Stimulated activated naive CD8-positive, alpha-beta T cell treated with anti-CD3 and anti-CD28 coated beads, Interleukin-15, amount 100 ng/mL, for 72 hours (primary cell): ENCODE measurements at regions not wholly inside any gene's neighbourhood (a gene's known extent, or its start where the extent isn't known, plus 50 kb on each side); places are given as distances from the start of the nearest gene placed in this dataset.
A peak's percentile ranks its signal among the peaks of the same experiment; 100 is the strongest.

ENCODE experiments used
- ATAC-seq: fragments of 150-1000 bp; cut with Tn5 transposase; 2 replicates; pipeline ENCODE4 v1.10.0; 2021; ENCODE audit warnings: mild to moderate bottlenecking, moderate library complexity
- DNase-seq, 2 donors: peaks; one replicate each; pipeline ENCODE4 v3.0.0; 2021 to 2022
- H3K27ac Mint-ChIP-seq, 2 donors: one replicate each; pipeline ENCODE4 v1.8.0; 2022; ENCODE audit warnings: mild to moderate bottlenecking in 2 of 2, mixed read lengths in 2 of 2, moderate library complexity in 2 of 2
- H3K27me3 Mint-ChIP-seq: one replicate; pipeline ENCODE4 v1.8.0; 2022; ENCODE audit warnings: mixed read lengths
- H3K4me1 Mint-ChIP-seq: one replicate; pipeline ENCODE4 v1.8.0; 2022; ENCODE audit warnings: mild to moderate bottlenecking, mixed read lengths
- H3K4me3 Mint-ChIP-seq, 2 donors: one replicate each; pipeline ENCODE4 v1.8.0; 2022; ENCODE audit warnings: mild to moderate bottlenecking in 2 of 2, mixed read lengths in 2 of 2, moderate library complexity in 1 of 2
- H3K9me3 Mint-ChIP-seq, 2 donors: one replicate each; pipeline ENCODE4 v1.8.0; 2022; ENCODE audit warnings: mixed read lengths in 2 of 2

DNA sequence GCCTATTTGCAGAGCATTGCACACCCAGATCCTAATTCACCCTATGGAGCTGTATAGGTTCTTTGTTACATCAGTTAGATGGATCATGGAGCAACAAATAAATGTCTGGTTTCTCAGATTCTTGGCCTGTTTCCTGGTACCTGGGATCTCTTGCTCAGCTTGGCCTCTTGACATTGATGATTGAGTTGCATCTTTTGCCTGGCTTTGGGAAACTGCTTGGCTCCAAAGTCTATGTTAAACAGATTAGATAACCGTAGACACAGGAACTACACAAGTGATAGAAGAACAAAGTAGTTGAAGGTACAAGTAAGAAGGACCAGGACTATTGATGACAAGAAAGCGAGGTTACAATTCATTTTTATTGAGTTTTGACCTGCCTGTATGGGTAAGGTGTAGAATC, 77.3 kb downstream of the TMEM100 start:
- H3K9me3 Mint-ChIP-seq: no peaks in the 10 kb centered on the region
- DNase-seq (no peak), ATAC-seq (no peak)
- H3K4me1 Mint-ChIP-seq: no peaks in the 10 kb centered on the region
- no peak overlapping the region for H3K4me3 Mint-ChIP-seq
- H3K27me3 Mint-ChIP-seq: peaks cover 52% of the 10 kb centered on the region
- H3K27ac Mint-ChIP-seq: no peak overlapping the region

DNA sequence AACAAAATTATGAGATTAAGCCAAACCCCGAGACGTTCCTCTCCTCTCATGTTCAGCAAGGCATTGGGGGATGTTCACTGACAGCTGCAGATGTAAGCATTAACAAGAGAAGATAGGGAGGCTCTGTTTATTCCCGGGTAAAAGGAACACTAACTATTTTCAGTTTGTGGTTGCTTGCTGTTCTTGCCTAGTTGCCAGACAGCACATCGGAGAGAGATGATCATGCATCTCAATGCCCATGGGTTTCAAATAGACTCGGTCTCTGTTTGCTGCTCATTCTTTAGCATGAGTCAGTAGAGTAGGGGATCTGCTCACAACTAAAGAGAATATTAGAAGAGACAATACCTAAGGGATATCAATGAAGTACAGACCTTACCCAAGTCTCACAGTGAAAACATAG, 78.3 kb downstream of the TMEM100 start:
- H3K4me3 Mint-ChIP-seq: no peak overlapping the region
- peaks cover 42% of the 10 kb centered on the region for H3K27me3 Mint-ChIP-seq
- DNase-seq: no peak
- H3K4me1 Mint-ChIP-seq: no peaks in the 10 kb centered on the region
- no peaks in the 10 kb centered on the region for H3K9me3 Mint-ChIP-seq
- ATAC-seq: no peak
- H3K27ac Mint-ChIP-seq: no peak overlapping the region

DNA sequence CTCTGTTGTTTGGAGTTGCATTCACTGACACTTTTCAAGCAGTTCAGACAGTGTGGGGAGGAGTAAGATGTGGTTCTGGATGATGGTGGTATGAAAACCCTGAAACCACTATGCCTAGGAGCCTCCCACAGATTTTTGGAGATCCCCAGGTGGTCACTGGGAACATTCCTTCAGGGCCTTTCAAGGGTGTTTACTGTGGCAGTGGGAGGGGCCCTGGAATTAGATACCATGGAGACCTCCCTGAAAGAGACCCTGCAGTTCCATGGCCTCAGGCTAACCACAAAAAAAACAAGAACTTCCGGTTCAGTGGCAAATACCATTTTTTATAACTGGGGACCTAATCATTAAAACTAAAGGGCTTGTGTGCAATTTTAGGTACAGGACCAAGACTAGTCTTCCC, 79.9 kb downstream of the TMEM100 start:
- Mint-ChIP-seq H3K27ac (no peak overlapping the region), H3K4me3 (no peak overlapping the region), H3K9me3 (no peaks in the 10 kb centered on the region), H3K27me3 (peaks cover 27% of the 10 kb centered on the region), H3K4me1 (no peaks in the 10 kb centered on the region)
- no peak for DNase-seq
- no peak for ATAC-seq

DNA sequence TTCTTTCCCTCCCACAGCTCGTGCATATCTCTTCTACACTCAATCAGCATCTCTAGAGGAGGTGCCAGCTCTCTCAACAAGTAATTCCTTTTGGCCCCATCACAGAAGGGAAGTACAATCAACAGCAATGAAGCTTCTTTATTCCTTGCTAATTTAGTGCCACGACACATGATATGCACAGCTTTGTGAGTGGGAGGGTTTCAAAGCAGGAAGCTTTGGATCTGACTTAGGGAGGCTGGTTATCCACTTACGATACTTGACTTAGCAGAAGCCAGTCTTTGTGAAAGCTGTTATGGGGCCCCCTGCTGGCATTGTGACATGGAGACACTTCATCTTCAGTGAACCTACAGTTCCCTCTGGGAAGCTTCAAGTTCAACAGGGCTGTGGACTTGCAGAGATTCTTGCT, 81.0 kb downstream of the TMEM100 start:
- H3K9me3 Mint-ChIP-seq: no peaks in the 10 kb centered on the region
- peaks cover 21% of the 10 kb centered on the region for H3K27me3 Mint-ChIP-seq
- H3K27ac Mint-ChIP-seq: no peak overlapping the region
- DNase-seq: peak in 1 of 2 donors; percentile 11
- H3K4me3 Mint-ChIP-seq: no peak overlapping the region
- ATAC-seq: no peak
- H3K4me1 Mint-ChIP-seq: no peaks in the 10 kb centered on the region

DNA sequence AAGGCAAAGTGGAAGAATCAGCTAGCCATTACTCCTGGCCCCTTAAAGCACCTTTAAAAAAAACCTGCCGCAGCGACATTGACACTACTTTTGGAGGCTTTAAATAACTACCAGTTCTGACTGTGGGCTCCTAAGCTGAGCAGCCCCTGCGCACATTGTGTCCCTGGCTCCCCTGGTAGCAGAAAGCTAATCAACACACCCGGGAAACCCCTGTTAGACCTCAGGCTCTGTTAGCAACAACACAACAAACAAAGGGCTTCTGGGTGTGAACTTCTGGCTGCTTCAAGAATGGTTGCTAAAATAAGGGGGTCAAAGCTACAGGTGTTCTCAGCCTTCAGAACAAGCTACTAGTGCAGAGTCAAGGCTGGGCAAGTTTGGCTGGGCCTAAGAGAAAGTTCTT, 83.6 kb downstream of the TMEM100 start:
- Mint-ChIP-seq H3K27ac (no peak overlapping the region), H3K9me3 (no peaks in the 10 kb centered on the region), H3K27me3 (peaks cover 20% of the 10 kb centered on the region)

DNA sequence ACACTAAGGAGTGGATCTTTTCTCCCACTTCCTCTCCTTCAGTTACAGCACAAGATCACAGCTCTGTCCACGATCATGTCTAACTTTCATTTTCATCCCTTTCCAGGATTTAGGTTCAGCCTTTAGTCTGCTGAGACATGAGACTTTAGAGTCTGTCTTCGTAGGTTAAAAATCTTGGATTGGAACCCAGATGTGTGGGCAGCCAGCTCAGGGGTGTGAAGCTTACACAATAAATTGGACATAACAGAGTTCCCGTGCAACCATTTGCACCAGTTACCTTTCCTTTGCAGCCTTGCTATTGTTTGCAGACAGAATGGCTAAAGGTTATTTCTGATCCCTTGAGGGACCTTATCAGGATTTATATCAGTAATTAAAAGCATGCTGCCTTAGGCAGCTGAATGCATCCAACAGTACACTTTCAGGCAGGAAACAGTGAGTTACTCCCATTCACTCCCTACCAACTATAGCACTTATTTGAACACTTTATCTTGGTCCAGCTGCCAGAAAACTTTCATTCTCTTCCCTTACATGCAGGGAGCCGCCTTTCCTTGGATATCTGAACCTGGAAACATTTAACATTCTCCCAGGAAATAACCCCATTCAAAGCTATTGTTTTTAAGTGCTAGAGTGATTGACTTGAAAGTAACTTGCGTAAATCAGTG, 87.3 kb downstream of the TMEM100 start:
- H3K4me3 Mint-ChIP-seq: no peak overlapping the region
- H3K4me1 Mint-ChIP-seq: no peaks in the 10 kb centered on the region
- ATAC-seq: no peak
- no peak for DNase-seq
- H3K27ac Mint-ChIP-seq: no peak overlapping the region
- H3K9me3 Mint-ChIP-seq: no peaks in the 10 kb centered on the region
- H3K27me3 Mint-ChIP-seq: peaks cover 20% of the 10 kb centered on the region

More for the DNA sequence above, 83.6 kb downstream of the TMEM100 start:
- Mint-ChIP-seq H3K4me1 (no peaks in the 10 kb centered on the region), H3K4me3 (no peak overlapping the region)
- DNase-seq (no peak), ATAC-seq (no peak)

DNA sequence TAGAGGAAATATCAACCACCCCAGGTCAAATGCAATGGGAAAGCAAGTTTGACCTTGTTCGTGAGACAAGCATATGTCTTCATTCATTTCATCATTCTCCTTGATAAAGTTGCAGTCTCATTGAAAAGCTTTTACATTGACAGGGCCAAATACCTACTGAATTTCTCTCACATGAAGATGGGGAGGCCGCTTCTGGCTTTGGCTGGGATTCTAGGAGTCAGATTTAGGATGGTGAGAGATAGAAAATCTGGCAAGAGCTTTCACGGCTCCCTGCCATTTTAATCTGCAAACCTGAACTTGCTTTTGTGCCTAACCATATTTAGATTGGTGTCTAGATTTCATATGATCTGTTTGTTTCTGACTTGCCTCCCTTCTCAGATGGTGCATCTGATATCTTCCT, 88.0 kb downstream of the TMEM100 start:
- Mint-ChIP-seq H3K4me1 (no peaks in the 10 kb centered on the region), H3K27ac (no peak overlapping the region), H3K27me3 (peaks cover 21% of the 10 kb centered on the region), H3K9me3 (no peaks in the 10 kb centered on the region), H3K4me3 (no peak overlapping the region)
- DNase-seq (no peak), ATAC-seq (no peak)

DNA sequence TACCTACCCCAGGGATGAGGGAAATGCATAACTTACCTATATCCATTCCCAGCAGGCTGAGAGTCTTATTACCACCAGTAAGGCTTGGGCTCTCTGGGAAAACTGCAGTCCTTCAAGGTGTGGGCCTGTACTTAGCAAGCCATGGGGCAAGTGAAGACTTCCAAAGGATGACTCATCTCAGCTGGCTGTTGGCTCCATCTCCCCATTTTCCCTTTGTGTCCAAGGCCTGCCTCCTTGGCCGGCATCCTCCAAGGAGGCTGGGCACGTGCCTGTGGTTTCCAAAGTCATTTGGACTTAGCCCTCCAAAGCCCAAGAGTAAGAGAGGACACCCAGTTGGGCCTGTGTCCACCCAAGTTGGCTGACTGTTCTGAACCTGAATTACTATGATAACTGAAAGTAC, 89.8 kb downstream of the TMEM100 start:
- H3K27ac Mint-ChIP-seq: no peak overlapping the region
- peaks cover 21% of the 10 kb centered on the region for H3K27me3 Mint-ChIP-seq
- no peaks in the 10 kb centered on the region for H3K9me3 Mint-ChIP-seq
- H3K4me3 Mint-ChIP-seq: no peak overlapping the region
- H3K4me1 Mint-ChIP-seq: no peaks in the 10 kb centered on the region
- ATAC-seq: no peak
- no peak for DNase-seq

DNA sequence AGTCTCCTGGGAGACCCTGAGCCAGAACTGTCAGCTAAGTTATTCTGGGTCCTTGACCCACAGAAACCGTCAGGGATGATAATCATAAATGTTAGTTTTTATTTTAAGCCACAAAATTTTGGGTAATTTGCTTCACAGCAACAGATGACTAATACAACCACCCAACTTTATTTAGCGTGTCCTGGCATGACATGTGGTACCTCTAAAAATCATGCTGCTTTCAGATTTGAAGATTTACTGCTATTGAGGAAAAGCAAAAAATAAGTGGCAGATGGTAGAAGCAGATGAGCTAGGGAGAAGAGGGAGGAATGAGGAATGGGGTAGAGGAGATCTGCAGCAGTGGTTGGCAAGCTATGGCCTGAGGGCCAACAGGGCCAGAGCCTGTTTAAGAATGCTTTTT, 90.4 kb downstream of the TMEM100 start:
- no peak overlapping the region for H3K4me3 Mint-ChIP-seq
- peaks cover 21% of the 10 kb centered on the region for H3K27me3 Mint-ChIP-seq
- H3K27ac Mint-ChIP-seq: no peak overlapping the region
- DNase-seq: no peak
- no peaks in the 10 kb centered on the region for H3K4me1 Mint-ChIP-seq
- H3K9me3 Mint-ChIP-seq: no peaks in the 10 kb centered on the region
- no peak for ATAC-seq

DNA sequence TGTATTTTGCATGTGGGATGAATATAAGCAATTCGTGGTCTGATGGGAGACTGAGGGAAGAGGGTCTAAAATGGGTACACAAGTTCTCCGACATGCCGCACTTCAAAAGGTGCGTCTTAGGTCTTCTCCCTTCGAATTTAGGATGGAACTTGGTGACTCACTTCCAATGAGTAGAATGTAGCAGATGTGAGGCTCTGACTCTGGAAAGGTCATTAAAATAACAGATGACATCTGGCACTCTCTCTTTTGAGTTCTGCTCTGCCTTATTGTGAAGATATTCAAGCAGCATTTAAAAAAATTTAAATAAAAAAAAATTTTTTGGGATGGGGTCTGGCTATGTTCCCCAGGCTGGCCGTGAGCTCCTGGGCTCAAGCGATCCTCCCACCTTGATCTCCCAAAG, 92.7 kb downstream of the TMEM100 start:
- no peak overlapping the region for H3K27ac Mint-ChIP-seq
- no peak overlapping the region for H3K4me3 Mint-ChIP-seq
- ATAC-seq (no peak), DNase-seq (no peak)
- H3K4me1 Mint-ChIP-seq: peaks cover 4% of the 10 kb centered on the region
- peaks cover 13% of the 10 kb centered on the region for H3K27me3 Mint-ChIP-seq
- H3K9me3 Mint-ChIP-seq: no peaks in the 10 kb centered on the region

DNA sequence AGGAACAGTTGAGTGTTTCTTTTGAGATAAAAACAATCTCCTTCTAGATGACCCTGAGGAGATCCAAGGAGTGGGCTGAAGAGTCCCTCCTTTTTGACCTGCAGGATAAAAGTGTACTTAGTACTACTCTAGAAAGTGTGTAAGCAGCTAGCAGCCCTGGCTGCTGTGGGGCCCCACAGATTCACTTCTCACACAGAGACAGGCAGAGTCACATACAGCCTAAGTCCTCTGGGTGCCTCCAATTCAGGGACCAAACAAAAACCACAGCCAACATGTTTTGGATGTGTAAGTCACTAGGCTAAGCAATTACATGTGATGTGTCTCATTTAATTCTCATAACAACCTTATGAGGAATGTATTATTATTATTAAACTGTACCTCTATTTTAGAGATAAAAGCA, 97.1 kb downstream of the TMEM100 start:
- no peaks in the 10 kb centered on the region for H3K9me3 Mint-ChIP-seq
- H3K4me3 Mint-ChIP-seq: no peak overlapping the region
- no peak for ATAC-seq
- peaks cover 4% of the 10 kb centered on the region for H3K4me1 Mint-ChIP-seq
- no peak for DNase-seq
- peaks cover 38% of the 10 kb centered on the region for H3K27me3 Mint-ChIP-seq
- H3K27ac Mint-ChIP-seq: no peak overlapping the region

DNA sequence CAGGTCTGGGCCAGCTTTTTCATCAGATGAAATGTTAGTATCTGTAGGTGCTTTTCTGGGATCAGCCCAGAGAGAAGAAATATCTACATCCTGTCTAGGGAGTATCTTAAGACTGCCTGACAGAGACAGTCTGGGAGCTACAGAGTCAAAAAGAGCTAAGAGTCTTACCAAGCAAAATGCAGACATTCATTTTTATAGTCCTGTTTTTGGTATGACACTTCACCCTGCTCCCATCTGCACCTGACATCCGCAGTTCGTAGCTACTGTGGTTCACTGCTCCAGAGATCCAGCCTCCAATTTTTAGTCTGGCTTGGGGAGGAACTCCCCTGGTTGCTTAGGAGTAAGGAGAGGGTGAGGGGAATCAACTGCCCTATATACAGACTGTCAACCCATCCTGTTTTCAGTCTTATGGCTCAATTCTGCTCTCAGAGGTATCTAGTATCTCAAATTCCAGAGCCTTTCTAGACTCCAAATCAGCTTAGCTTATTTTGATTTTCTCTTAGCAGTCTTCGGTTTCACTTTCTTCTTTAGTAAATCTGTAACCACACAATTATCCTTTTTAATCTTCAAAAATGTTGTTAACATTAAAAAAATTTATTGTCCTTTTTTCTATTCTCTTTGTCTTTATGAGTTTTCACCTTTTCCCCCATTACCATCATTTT, 97.8 kb downstream of the TMEM100 start:
- DNase-seq (no peak), ATAC-seq (no peak)
- Mint-ChIP-seq H3K27ac (no peak overlapping the region), H3K27me3 (peaks cover 40% of the 10 kb centered on the region), H3K9me3 (no peaks in the 10 kb centered on the region), H3K4me3 (no peak overlapping the region), H3K4me1 (peaks cover 4% of the 10 kb centered on the region)

DNA sequence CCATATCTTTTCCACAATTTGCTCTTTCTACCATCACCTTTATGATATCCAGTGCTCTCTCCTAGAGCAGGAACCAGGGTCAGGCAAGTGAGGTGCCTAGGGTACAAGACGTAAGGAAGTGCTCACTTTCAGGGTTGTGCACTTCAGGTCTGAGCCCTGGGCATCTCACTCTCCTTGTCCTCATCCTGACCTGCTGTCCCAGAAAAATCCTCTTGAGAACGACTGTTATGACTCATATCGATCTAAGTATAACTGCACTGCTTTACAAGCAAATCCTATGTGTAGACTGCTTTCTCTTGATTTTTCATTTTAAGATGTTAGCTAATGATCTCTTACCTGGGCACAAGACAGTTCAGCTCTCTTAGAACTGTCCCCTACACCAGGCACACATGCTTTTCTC, 100.1 kb downstream of the TMEM100 start:
- DNase-seq (no peak), ATAC-seq (no peak)
- peaks cover 60% of the 10 kb centered on the region for H3K27me3 Mint-ChIP-seq
- H3K9me3 Mint-ChIP-seq: no peaks in the 10 kb centered on the region
- no peak overlapping the region for H3K27ac Mint-ChIP-seq
- peaks cover 4% of the 10 kb centered on the region for H3K4me1 Mint-ChIP-seq
- H3K4me3 Mint-ChIP-seq: no peak overlapping the region

DNA sequence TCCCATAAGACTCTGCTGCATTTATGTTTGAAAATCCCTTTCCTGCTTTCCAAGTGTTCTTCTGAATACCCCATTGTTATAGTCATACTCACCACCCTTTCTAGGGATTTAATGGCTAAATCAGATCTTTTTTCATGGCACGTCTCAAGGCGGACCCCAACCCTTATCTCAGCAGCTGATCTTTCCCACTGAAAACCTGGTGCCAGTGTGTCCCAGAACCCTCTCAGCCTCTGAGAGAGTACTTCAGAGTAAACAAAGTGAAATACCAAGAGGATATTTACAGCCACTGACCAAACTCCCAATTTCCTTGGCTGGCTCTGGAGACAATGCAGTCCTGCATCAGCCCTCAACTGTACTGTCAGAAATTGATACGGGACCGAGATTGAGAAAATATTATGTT, 101.7 kb downstream of the TMEM100 start:
- ATAC-seq (no peak), DNase-seq (no peak)
- no peaks in the 10 kb centered on the region for H3K9me3 Mint-ChIP-seq
- H3K4me3 Mint-ChIP-seq: no peak overlapping the region
- H3K27me3 Mint-ChIP-seq: peaks cover 65% of the 10 kb centered on the region
- H3K4me1 Mint-ChIP-seq: peaks cover 4% of the 10 kb centered on the region
- H3K27ac Mint-ChIP-seq: no peak overlapping the region

DNA sequence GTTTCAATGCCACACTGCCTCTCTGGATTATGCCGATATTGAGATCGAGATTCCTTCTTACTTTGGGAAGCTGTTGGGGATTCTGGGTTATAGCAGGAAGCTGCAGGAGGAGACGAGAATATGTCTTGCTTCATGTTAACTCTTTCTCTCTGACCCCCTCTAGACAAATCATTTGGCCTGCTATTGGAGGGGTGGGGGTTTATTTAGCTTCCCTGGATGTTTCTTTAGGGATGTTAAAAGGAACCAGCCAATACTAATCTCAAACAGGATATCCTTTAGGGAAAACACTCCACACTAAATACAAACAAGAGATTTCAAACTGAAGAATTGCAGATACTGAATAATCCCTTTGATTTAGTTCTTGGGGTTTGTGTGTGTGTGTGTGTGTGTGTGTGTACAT, 102.6 kb downstream of the TMEM100 start:
- peaks cover 65% of the 10 kb centered on the region for H3K27me3 Mint-ChIP-seq
- DNase-seq: no peak
- no peak for ATAC-seq

DNA sequence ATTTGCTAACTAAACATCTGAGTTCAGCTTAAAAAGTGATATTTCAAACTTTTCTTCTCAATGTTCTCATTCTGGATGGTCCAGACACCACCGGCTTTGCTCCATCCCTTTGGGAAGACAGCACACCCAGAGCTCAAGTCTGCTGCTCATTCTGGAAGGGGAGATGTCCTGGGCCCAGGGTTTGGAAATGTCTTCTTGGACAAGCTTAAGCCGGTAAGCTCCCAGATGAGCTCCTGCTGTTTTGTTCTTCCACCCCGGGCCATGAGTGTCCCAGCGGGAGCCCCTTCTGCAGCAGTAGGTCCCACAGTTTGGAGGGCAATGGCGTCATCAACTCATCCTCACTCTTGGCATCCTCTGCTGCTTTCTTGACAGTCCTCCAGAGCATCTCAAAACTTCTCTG, 105.2 kb downstream of the TMEM100 start:
- Mint-ChIP-seq H3K4me3 (no peak overlapping the region), H3K9me3 (no peaks in the 10 kb centered on the region), H3K27me3 (peaks cover 42% of the 10 kb centered on the region), H3K4me1 (no peaks in the 10 kb centered on the region), H3K27ac (no peak overlapping the region)
- no peak for DNase-seq
- ATAC-seq: no peak

More for the DNA sequence above, 102.6 kb downstream of the TMEM100 start:
- H3K9me3 Mint-ChIP-seq: no peaks in the 10 kb centered on the region
- H3K4me1 Mint-ChIP-seq: no peaks in the 10 kb centered on the region
- H3K27ac Mint-ChIP-seq: no peak overlapping the region
- no peak overlapping the region for H3K4me3 Mint-ChIP-seq

DNA sequence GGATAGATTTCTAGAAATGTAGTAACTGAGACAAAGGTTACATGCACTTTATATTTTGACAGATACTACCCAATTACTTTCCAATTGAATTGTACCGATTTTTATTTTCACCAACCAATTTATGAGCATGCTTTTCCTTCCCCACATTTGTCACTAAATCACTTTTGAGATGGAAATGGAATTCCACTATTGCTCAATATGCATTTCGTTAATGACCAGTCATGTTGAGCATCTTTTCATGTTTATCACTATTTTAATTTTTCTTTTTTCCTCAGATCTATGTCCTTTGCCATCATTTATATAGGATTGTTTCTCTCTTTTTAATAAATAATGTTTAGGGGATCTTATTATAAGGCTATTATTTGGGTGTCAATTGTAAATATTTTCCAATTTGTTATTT, 102.8 kb upstream of the SMIM36 start:
- DNase-seq: no peak
- Mint-ChIP-seq H3K4me3 (no peak overlapping the region), H3K27ac (no peak overlapping the region), H3K4me1 (no peaks in the 10 kb centered on the region), H3K27me3 (peaks cover 19% of the 10 kb centered on the region), H3K9me3 (no peaks in the 10 kb centered on the region)
- no peak for ATAC-seq
